HCT116 (cell line): ENCODE measurements at regions not wholly inside any gene's neighbourhood (a gene's known extent, or its start where the extent isn't known, plus 50 kb on each side); places are given as distances from the start of the nearest gene placed in this dataset.

ENCODE experiments used
- ATAC-seq: fragments of 200-7000 bp; cut with Tn5 transposase; 2 replicates; pipeline ENCODE4 v1.9.1; 2020; ENCODE audit warnings: mild to moderate bottlenecking, moderate library complexity
- BruUV-seq: library from RNA; stranded (reverse); fragments of 400-500 nt; replicated peaks from 2 replicates; lab custom pipeline; 2021; lab: Mats Ljungman, UMichigan
- CTCF ChIA-PET: fragments of 300-600 bp; sonication (Branson Sonifier 250); formaldehyde crosslinking; loops from one replicate; lab custom pipeline; 2021; ENCODE audit warnings: antibody characterized with exemption; lab: Charles Lee
- POLR2A ChIA-PET: fragments of 300-600, 350-600 bp; sonication (Branson Sonifier 250); formaldehyde crosslinking; loops from one replicate; lab custom pipeline; 2021; ENCODE audit warnings: antibody characterized with exemption; lab: Charles Lee
- RAD21 ChIA-PET, 2 experiments: fragments of 300-600 bp; sonication (Branson Sonifier 250); formaldehyde crosslinking; loops; one replicate each; lab custom pipeline; 2023; ENCODE audit warnings: low total read pairs in 2 of 2; ENCODE audit not compliant: uncharacterized antibody in 2 of 2, unreplicated experiment in 2 of 2, low non-redundant PET in 1 of 2; lab: Charles Lee
- DNase-seq: peaks from one replicate; pipeline ENCODE4 v3.0.0-alpha.2; 2010; ENCODE audit warnings: low read depth, low spot score
- H2AFZ ChIP-seq: fragments of 200-600 bp; shearing (Covaris generic), sonication (generic); 2 replicates; pipeline ENCODE4 v1.6.1; 2017; ENCODE audit warnings: low read depth, mixed run types, mixed read lengths, antibody characterized with exemption, low read length; ENCODE audit not compliant: poor library complexity, severe bottlenecking
- H3K27ac ChIP-seq: 2 replicates; pipeline ENCODE4 v1.5.1; 2012; ENCODE audit warnings: low read depth, low read length
- H3K27me3 ChIP-seq: fragments of 200-600 bp; sonication (generic); 2 replicates; pipeline ENCODE4 v1.6.1; 2016; ENCODE audit warnings: mixed run types, low read length, mixed read lengths; ENCODE audit not compliant: insufficient read depth
- H3K36me3 ChIP-seq, 2 experiments: fragments of 200-500 bp in 1 of 2; fragments of 200-600 bp in 1 of 2; sonication (Bioruptor generic) in 1 of 2; sonication (generic) in 1 of 2; 2 replicates each; pipeline versions ENCODE4 v1.5.1 to v1.6.1; 2014 to 2016; ENCODE audit warnings: low read length in 2 of 2, inconsistent platforms in 1 of 2, mixed read lengths in 1 of 2, mixed run types in 1 of 2; ENCODE audit not compliant: insufficient read depth in 2 of 2, control insufficient read depth in 1 of 2
- H3K4me1 ChIP-seq, 2 experiments: fragments of 200-600 bp in 1 of 2; sonication (generic) in 1 of 2; 2 replicates each; pipeline versions ENCODE4 v1.5.1 to v1.6.1; 2012 to 2017; ENCODE audit warnings: low read length in 2 of 2, inconsistent platforms in 1 of 2, mild to moderate bottlenecking in 1 of 2, mixed read lengths in 1 of 2, mixed run types in 1 of 2, moderate library complexity in 1 of 2; ENCODE audit not compliant: insufficient read depth in 2 of 2, control insufficient read depth in 1 of 2
- H3K4me2 ChIP-seq: fragments of 200-600 bp; sonication (generic); 2 replicates; pipeline ENCODE4 v1.6.1; 2017; ENCODE audit warnings: mixed run types, low read length, mixed read lengths
- H3K4me3 ChIP-seq, 2 experiments: fragments of 200-600 bp in 1 of 2; sonication (generic) in 1 of 2; replicated peaks in 1 of 2; 2 replicates each; pipeline ENCODE4 v1.5.1; 2011 to 2016; ENCODE audit warnings: low read length in 2 of 2, control low read depth in 1 of 2, low read depth in 1 of 2, mild to moderate bottlenecking in 1 of 2, mixed read lengths in 1 of 2, mixed run types in 1 of 2
- H3K79me2 ChIP-seq: fragments of 200-600 bp; sonication (generic); 2 replicates; pipeline ENCODE4 v1.6.1; 2017; ENCODE audit warnings: mild to moderate bottlenecking, mixed run types, low read length, moderate library complexity, mixed read lengths; ENCODE audit not compliant: insufficient read depth
- H3K9ac ChIP-seq: fragments of 200-600 bp; sonication (generic); 2 replicates; pipeline ENCODE4 v1.6.1; 2016; ENCODE audit warnings: low read length, mixed read lengths
- H3K9me2 ChIP-seq: fragments of 200-600 bp; sonication (generic), shearing (Covaris generic); 2 replicates; pipeline ENCODE4 v1.6.1; 2017; ENCODE audit warnings: mixed run types, mild to moderate bottlenecking, moderate library complexity; ENCODE audit not compliant: insufficient read depth
- H3K9me3 ChIP-seq, 2 experiments: fragments of 200-500 bp in 1 of 2; fragments of 200-600 bp in 1 of 2; sonication (Bioruptor generic) in 1 of 2; sonication (generic) in 1 of 2; 2 replicates each; pipeline ENCODE4 v1.6.1; 2014 to 2017; ENCODE audit warnings: low read length in 2 of 2, mixed read lengths in 2 of 2, inconsistent platforms in 1 of 2, low read depth in 1 of 2, mild to moderate bottlenecking in 1 of 2, mixed run types in 1 of 2, moderate library complexity in 1 of 2; ENCODE audit not compliant: control insufficient read depth in 1 of 2, insufficient read depth in 1 of 2
- H4K20me1 ChIP-seq: fragments of 200-600 bp; sonication (generic), shearing (Covaris generic); 2 replicates; pipeline ENCODE4 v1.6.1; 2017; ENCODE audit warnings: mixed run types, mild to moderate bottlenecking, moderate library complexity; ENCODE audit not compliant: insufficient read depth
- CBX3 ChIP-seq: IDR thresholded peaks from 2 replicates; pipeline ENCODE4 v1.6.1; 2012; ENCODE audit warnings: low read depth
- EZH2phosphoT487 ChIP-seq: fragments of 200-600 bp; IDR thresholded peaks from 2 replicates; pipeline ENCODE4 v1.6.1; 2018; ENCODE audit warnings: antibody characterized with exemption, borderline replicate concordance
- FOSL1 ChIP-seq: IDR thresholded peaks from 2 replicates; pipeline ENCODE4 v1.6.1; 2012; ENCODE audit warnings: low read depth
- REST ChIP-seq: IDR thresholded peaks from 2 replicates; pipeline ENCODE4 v1.6.1; 2012; ENCODE audit warnings: low read depth
- intact Hi-C: fragments of 100-400 bp; cut with micrococcal nuclease; formaldehyde crosslinking; loops from 2 replicates; pipeline ENCODE4 v1.10.0; 2022

- H3K4me1 ChIP-seq, result peaks cover 0 to 6% of the 10 kb centered on the region in 2 experiments; a peak in 1 of 4 replicates
- no peak overlapping the region for H3K4me3 ChIP-seq
- H3K9me3 ChIP-seq, result no peaks in the 10 kb centered on the region
- H3K4me2 ChIP-seq, result no peak overlapping the region
- H3K9ac ChIP-seq, result no peak overlapping the region
- no peak overlapping the region for H2AFZ ChIP-seq
- TF ChIP-seq FOSL1, result no peak
- TF ChIP-seq, all 23 proteins: peak for 0
- Histone ChIP-seq H3K9me2 (no peaks in the 10 kb centered on the region), H3K27me3 (no peaks in the 10 kb centered on the region), H3K79me2 (no peaks in the 10 kb centered on the region), H3K27ac (no peak overlapping the region), H4K20me1 (no peaks in the 10 kb centered on the region), H3K36me3 (no peaks in the 10 kb centered on the region)
- DNase-seq, result no peak
- ATAC-seq, result no peak
- ChIA-PET RAD21 (no interaction called here), CTCF (no interaction called here), POLR2A (no interaction called here)
- intact Hi-C loops, result no loop called here
- no TSS peak for BruUV-seq
Measured at GRCh38 chr5:40399349-40399748, 280.4 kb upstream of the PTGER4 start.

- no TSS peak for BruUV-seq
- Histone ChIP-seq H4K20me1 (no peaks in the 10 kb centered on the region), H2AFZ (no peak overlapping the region), H3K9me3 (no peaks in the 10 kb centered on the region), H3K4me1 (peaks cover 0 to 6% of the 10 kb centered on the region in 2 experiments; a peak in 1 of 4 replicates), H3K4me3 (no peak overlapping the region), H3K4me2 (no peak overlapping the region), H3K9me2 (no peaks in the 10 kb centered on the region), H3K27ac (no peak overlapping the region), H3K9ac (no peak overlapping the region), H3K27me3 (no peaks in the 10 kb centered on the region), H3K79me2 (no peaks in the 10 kb centered on the region), H3K36me3 (no peaks in the 10 kb centered on the region)
- ChIA-PET RAD21 (no interaction called here), POLR2A (no interaction called here), CTCF (no interaction called here)
- DNase-seq (no peak), ATAC-seq (no peak)
- intact Hi-C loops, result no loop called here
- TF ChIP-seq EZH2phosphoT487 (no peak), REST (no peak), CBX3 (no peak)
Measured at GRCh38 chr5:40397976-40398375, 281.7 kb upstream of the PTGER4 start.
